ENCODE measurements at regions not wholly inside any gene's neighbourhood (a gene's known extent, or its start where the extent isn't known, plus 50 kb on each side); places are given as distances from the start of the nearest gene placed in this dataset.

- Histone ChIP-seq H3K27me3 (no peaks in the 10 kb centered on the region), H3K4me1 (no peaks in the 10 kb centered on the region), H3K9me3 (replicated peaks) (no peaks in the 10 kb centered on the region), H3K27ac (no peak overlapping the region; the same call in 1 of the 2 replicates), H3K36me3 (no peaks in the 10 kb centered on the region), H3K4me3 (peak overlapping the region; percentile 43)
- DNase-seq = peak; percentile 30 to 57
Measured at GRCh38 chr1:87826681-87827251, 498.1 kb downstream of the LMO4 start.

GRCh38 chr1:87829360-87829759 is 500.7 kb downstream of the LMO4 start:
- Histone ChIP-seq H3K27me3 (no peaks in the 10 kb centered on the region), H3K4me3 (no peak overlapping the region), H3K4me1 (no peaks in the 10 kb centered on the region), H3K27ac (no peak overlapping the region), H3K9me3 (replicated peaks) (no peaks in the 10 kb centered on the region), H3K36me3 (no peaks in the 10 kb centered on the region)
- DNase-seq = no peak

GRCh38 chr1:87830432-87830978 is 501.8 kb downstream of the LMO4 start:
- H3K27me3 ChIP-seq = no peaks in the 10 kb centered on the region
- no peak overlapping the region for H3K27ac ChIP-seq
- no peak for DNase-seq
- no peak overlapping the region for H3K4me3 ChIP-seq
- H3K4me1 ChIP-seq = no peaks in the 10 kb centered on the region
- H3K36me3 ChIP-seq = no peaks in the 10 kb centered on the region
- no peaks in the 10 kb centered on the region for H3K9me3 ChIP-seq (replicated peaks)

- Histone ChIP-seq H3K27ac (no peak overlapping the region), H3K4me1 (no peaks in the 10 kb centered on the region), H3K36me3 (no peaks in the 10 kb centered on the region), H3K9me3 (replicated peaks) (no peaks in the 10 kb centered on the region), H3K4me3 (no peak overlapping the region), H3K27me3 (no peaks in the 10 kb centered on the region)
- DNase-seq = no peak
Measured at GRCh38 chr1:87833166-87833565, 504.5 kb downstream of the LMO4 start.

GRCh38 chr1:87834151-87834550 is 505.5 kb downstream of the LMO4 start:
- DNase-seq = no peak
- no peak overlapping the region for H3K27ac ChIP-seq
- no peaks in the 10 kb centered on the region for H3K4me1 ChIP-seq
- no peak overlapping the region for H3K4me3 ChIP-seq
- H3K27me3 ChIP-seq = no peaks in the 10 kb centered on the region
- H3K36me3 ChIP-seq = no peaks in the 10 kb centered on the region
- H3K9me3 ChIP-seq (replicated peaks) = no peaks in the 10 kb centered on the region

- no peak overlapping the region for H3K27ac ChIP-seq
- H3K9me3 ChIP-seq (replicated peaks) = no peaks in the 10 kb centered on the region
- DNase-seq = no peak
- H3K4me3 ChIP-seq = no peak overlapping the region
- H3K36me3 ChIP-seq = no peaks in the 10 kb centered on the region
- no peaks in the 10 kb centered on the region for H3K4me1 ChIP-seq
- H3K27me3 ChIP-seq = no peaks in the 10 kb centered on the region
Measured at GRCh38 chr1:87834941-87835340, 506.3 kb downstream of the LMO4 start.

GRCh38 chr1:87840767-87841166 is 512.1 kb downstream of the LMO4 start:
- Histone ChIP-seq H3K4me3 (no peak overlapping the region), H3K27ac (no peak overlapping the region), H3K4me1 (no peaks in the 10 kb centered on the region), H3K27me3 (no peaks in the 10 kb centered on the region), H3K36me3 (no peaks in the 10 kb centered on the region), H3K9me3 (replicated peaks) (no peaks in the 10 kb centered on the region)
- no peak for DNase-seq

- Histone ChIP-seq H3K27ac (no peak overlapping the region), H3K36me3 (no peaks in the 10 kb centered on the region), H3K27me3 (no peaks in the 10 kb centered on the region), H3K9me3 (replicated peaks) (no peaks in the 10 kb centered on the region), H3K4me3 (no peak overlapping the region), H3K4me1 (no peaks in the 10 kb centered on the region)
- no peak for DNase-seq
Measured at GRCh38 chr1:87841332-87841731, 512.7 kb downstream of the LMO4 start.

- DNase-seq = no peak
- Histone ChIP-seq H3K4me1 (no peaks in the 10 kb centered on the region), H3K27ac (no peak overlapping the region), H3K9me3 (replicated peaks) (no peaks in the 10 kb centered on the region), H3K36me3 (no peaks in the 10 kb centered on the region), H3K4me3 (no peak overlapping the region), H3K27me3 (no peaks in the 10 kb centered on the region)
Measured at GRCh38 chr1:87842156-87842555, 513.5 kb downstream of the LMO4 start.

GRCh38 chr1:87844251-87844650 is 515.6 kb downstream of the LMO4 start:
- H3K4me1 ChIP-seq = no peaks in the 10 kb centered on the region
- no peaks in the 10 kb centered on the region for H3K27me3 ChIP-seq
- H3K9me3 ChIP-seq (replicated peaks) = no peaks in the 10 kb centered on the region
- no peak overlapping the region for H3K4me3 ChIP-seq
- DNase-seq = no peak
- H3K36me3 ChIP-seq = no peaks in the 10 kb centered on the region
- no peak overlapping the region for H3K27ac ChIP-seq

- no peaks in the 10 kb centered on the region for H3K4me1 ChIP-seq
- DNase-seq = no peak
- no peaks in the 10 kb centered on the region for H3K9me3 ChIP-seq (replicated peaks)
- H3K36me3 ChIP-seq = no peaks in the 10 kb centered on the region
- no peak overlapping the region for H3K4me3 ChIP-seq
- no peaks in the 10 kb centered on the region for H3K27me3 ChIP-seq
- no peak overlapping the region for H3K27ac ChIP-seq
Measured at GRCh38 chr1:87851490-87851889, 522.8 kb downstream of the LMO4 start.

GRCh38 chr1:87852410-87853161 is 523.9 kb downstream of the LMO4 start:
- DNase-seq = no peak
- no peak overlapping the region for H3K4me3 ChIP-seq
- no peaks in the 10 kb centered on the region for H3K27me3 ChIP-seq
- no peaks in the 10 kb centered on the region for H3K36me3 ChIP-seq
- no peaks in the 10 kb centered on the region for H3K4me1 ChIP-seq
- no peaks in the 10 kb centered on the region for H3K9me3 ChIP-seq (replicated peaks)
- no peak overlapping the region for H3K27ac ChIP-seq

- Histone ChIP-seq H3K27me3 (no peaks in the 10 kb centered on the region), H3K4me3 (no peak overlapping the region), H3K36me3 (no peaks in the 10 kb centered on the region), H3K4me1 (no peaks in the 10 kb centered on the region), H3K9me3 (replicated peaks) (no peaks in the 10 kb centered on the region), H3K27ac (no peak overlapping the region)
- no peak for DNase-seq
Measured at GRCh38 chr1:87853576-87854351, 525.1 kb downstream of the LMO4 start.

GRCh38 chr1:87863317-87863716 is 534.6 kb downstream of the LMO4 start:
- H3K4me3 ChIP-seq = no peak overlapping the region
- no peaks in the 10 kb centered on the region for H3K36me3 ChIP-seq
- H3K27me3 ChIP-seq = no peaks in the 10 kb centered on the region
- no peak overlapping the region for H3K27ac ChIP-seq
- H3K4me1 ChIP-seq = no peaks in the 10 kb centered on the region
- no peak for DNase-seq
- H3K9me3 ChIP-seq (replicated peaks) = no peaks in the 10 kb centered on the region

- no peak overlapping the region for H3K27ac ChIP-seq
- DNase-seq = no peak
- no peaks in the 10 kb centered on the region for H3K9me3 ChIP-seq (replicated peaks)
- no peak overlapping the region for H3K4me3 ChIP-seq
- no peaks in the 10 kb centered on the region; the same call in 1 of the 2 replicates for H3K27me3 ChIP-seq
- H3K36me3 ChIP-seq = no peaks in the 10 kb centered on the region
- no peaks in the 10 kb centered on the region for H3K4me1 ChIP-seq
Measured at GRCh38 chr1:87864676-87865075, 536.0 kb downstream of the LMO4 start.

Data from SJCRH30 (cell line).